ENCODE measurements at regions not wholly inside any gene's neighbourhood (a gene's known extent, or its start where the extent isn't known, plus 50 kb on each side); places are given as distances from the start of the nearest gene placed in this dataset.

DNA sequence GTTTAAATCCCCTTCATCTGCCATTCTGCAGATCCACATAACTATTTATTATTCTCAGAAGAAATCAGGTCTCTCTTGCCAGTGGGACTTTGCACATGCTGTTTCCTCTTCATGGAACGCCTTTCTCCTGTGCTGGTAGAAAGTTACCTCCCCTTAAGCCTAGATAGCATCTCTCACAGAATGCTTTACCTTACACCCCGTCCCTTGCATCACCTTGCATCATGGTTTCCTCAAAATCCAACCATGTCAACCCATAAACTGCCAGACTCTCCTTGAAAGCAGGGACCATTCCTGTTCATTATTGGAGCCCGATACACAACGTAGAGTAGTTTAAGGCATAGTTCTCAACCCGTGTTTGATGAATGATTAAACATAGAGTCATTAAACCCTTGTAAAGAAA, 396.2 kb upstream of the F9 start:
- ChIA-PET POLR2A (ENCODE audit: unreplicated experiment) (no interaction called here), CTCF (no interaction called here)
- Histone ChIP-seq H3K9me2 (ENCODE audit: insufficient read depth) (no peaks in the 10 kb centered on the region), H3K4me2 (no peak overlapping the region), H3K27me3 (ENCODE audit: insufficient read depth, low read depth) (no peaks in the 10 kb centered on the region), H3K9me3 (ENCODE audit: insufficient read depth, low read depth) (no peaks in the 10 kb centered on the region), H3K79me2 (ENCODE audit: low read depth) (no peaks in the 10 kb centered on the region), H3K4me1 (replicated peaks; ENCODE audit: insufficient read depth) (no peaks in the 10 kb centered on the region), H3K36me3 (ENCODE audit: low read depth) (no peaks in the 10 kb centered on the region), H3K4me3 (no peak overlapping the region), H3K27ac (no peak overlapping the region), H4K20me1 (ENCODE audit: insufficient read depth) (no peaks in the 10 kb centered on the region), H3F3A (ENCODE audit: insufficient read depth, low read depth) (no peaks in the 10 kb centered on the region), H2AFZ (no peak overlapping the region)
- BruUV-seq (replicated peaks), result no TSS peak
- DNase-seq, result no peak
- intact Hi-C loops (cut with micrococcal nuclease; ENCODE audit: unreplicated experiment), result no loop called here
- TF ChIP-seq, protein P1, sequence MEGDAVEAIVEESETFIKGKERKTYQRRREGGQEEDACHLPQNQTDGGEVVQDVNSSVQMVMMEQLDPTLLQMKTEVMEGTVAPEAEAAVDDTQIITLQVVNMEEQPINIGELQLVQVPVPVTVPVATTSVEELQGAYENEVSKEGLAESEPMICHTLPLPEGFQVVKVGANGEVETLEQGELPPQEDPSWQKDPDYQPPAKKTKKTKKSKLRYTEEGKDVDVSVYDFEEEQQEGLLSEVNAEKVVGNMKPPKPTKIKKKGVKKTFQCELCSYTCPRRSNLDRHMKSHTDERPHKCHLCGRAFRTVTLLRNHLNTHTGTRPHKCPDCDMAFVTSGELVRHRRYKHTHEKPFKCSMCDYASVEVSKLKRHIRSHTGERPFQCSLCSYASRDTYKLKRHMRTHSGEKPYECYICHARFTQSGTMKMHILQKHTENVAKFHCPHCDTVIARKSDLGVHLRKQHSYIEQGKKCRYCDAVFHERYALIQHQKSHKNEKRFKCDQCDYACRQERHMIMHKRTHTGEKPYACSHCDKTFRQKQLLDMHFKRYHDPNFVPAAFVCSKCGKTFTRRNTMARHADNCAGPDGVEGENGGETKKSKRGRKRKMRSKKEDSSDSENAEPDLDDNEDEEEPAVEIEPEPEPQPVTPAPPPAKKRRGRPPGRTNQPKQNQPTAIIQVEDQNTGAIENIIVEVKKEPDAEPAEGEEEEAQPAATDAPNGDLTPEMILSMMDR (conservative IDR thresholded peaks at IDR 0.05), result no peak
- no peak for TF ChIP-seq EZH2 (IDR thresholded peaks at IDR 0.05; ENCODE audit: low read depth)

DNA sequence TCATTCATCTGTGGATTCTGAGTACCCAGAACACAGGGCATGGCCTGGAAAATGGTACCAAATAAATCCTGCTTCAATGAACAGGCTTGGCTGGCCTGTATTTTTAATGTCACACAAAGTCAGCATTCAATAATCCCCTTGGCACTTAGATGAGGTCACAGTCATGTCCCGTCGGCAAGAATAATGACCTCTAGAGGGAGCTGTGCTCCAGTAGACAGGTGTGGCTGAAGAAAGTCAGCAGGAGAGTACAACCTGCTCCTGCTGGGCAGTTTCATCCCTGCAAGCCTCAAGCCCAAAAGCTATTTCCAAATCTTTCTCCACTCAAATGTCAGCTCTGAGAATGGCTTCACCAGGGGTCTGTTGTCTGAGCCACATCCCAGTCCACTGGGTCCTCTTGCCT, 404.0 kb upstream of the F9 start:
- Histone ChIP-seq H3K4me2 (no peak overlapping the region), H3K4me1 (replicated peaks; ENCODE audit: insufficient read depth) (no peaks in the 10 kb centered on the region; the same call in 1 of the 2 replicates), H3F3A (ENCODE audit: insufficient read depth, low read depth) (no peaks in the 10 kb centered on the region), H3K9me3 (ENCODE audit: insufficient read depth, low read depth) (no peaks in the 10 kb centered on the region), H3K27me3 (ENCODE audit: insufficient read depth, low read depth) (no peaks in the 10 kb centered on the region), H3K4me3 (no peak overlapping the region), H3K36me3 (ENCODE audit: low read depth) (no peaks in the 10 kb centered on the region), H3K27ac (no peak overlapping the region), H2AFZ (no peak overlapping the region), H3K9me2 (ENCODE audit: insufficient read depth) (no peaks in the 10 kb centered on the region), H3K79me2 (ENCODE audit: low read depth) (no peaks in the 10 kb centered on the region), H4K20me1 (ENCODE audit: insufficient read depth) (no peaks in the 10 kb centered on the region)
- no TSS peak for BruUV-seq (replicated peaks)
- intact Hi-C loops (cut with micrococcal nuclease; ENCODE audit: unreplicated experiment), result no loop called here
- no peak for TF ChIP-seq EZH2 (IDR thresholded peaks at IDR 0.05; ENCODE audit: low read depth)
- TF ChIP-seq, protein P1 (conservative IDR thresholded peaks at IDR 0.05), result peak; percentile 62
- POLR2A ChIA-PET (ENCODE audit: unreplicated experiment), result no interaction called here
- peak in 1 of 2 experiments; percentile 15 for DNase-seq
- CTCF ChIA-PET, result no interaction called here

DNA sequence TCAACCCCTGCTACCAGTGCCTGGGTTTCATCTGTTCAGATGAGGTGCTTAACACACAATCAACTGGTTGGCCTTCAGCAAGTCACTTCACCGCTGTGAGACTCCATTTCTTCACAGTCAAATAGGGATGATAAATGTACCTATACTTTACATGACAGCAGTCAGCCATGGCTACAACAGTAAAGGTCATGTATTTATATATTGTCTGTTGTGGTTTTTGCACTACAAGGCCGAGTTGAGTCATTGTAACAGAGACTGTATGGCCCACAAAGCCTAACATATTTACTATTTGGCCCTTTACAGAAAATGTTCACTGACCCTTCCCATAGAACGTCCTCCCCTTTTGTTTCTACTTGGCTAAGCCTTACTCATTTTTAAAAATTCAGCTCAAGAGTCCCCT, 404.6 kb upstream of the F9 start:
- Histone ChIP-seq H3K36me3 (ENCODE audit: low read depth) (no peaks in the 10 kb centered on the region), H3K9me3 (ENCODE audit: insufficient read depth, low read depth) (no peaks in the 10 kb centered on the region), H4K20me1 (ENCODE audit: insufficient read depth) (no peaks in the 10 kb centered on the region), H3K9me2 (ENCODE audit: insufficient read depth) (no peaks in the 10 kb centered on the region), H3K27me3 (ENCODE audit: insufficient read depth, low read depth) (no peaks in the 10 kb centered on the region), H3F3A (ENCODE audit: insufficient read depth, low read depth) (0 out of 2 replicates have a peak, but pooled peaks cover 3% of the 10 kb centered on the region), H3K4me3 (no peak overlapping the region), H3K79me2 (ENCODE audit: low read depth) (no peaks in the 10 kb centered on the region), H2AFZ (no peak overlapping the region), H3K4me1 (replicated peaks; ENCODE audit: insufficient read depth) (no peaks in the 10 kb centered on the region; the same call in 1 of the 2 replicates), H3K4me2 (no peak overlapping the region), H3K27ac (no peak overlapping the region)
- CTCF ChIA-PET, result no interaction called here
- no peak for TF ChIP-seq EZH2 (IDR thresholded peaks at IDR 0.05; ENCODE audit: low read depth)
- TF ChIP-seq, protein P1 (conservative IDR thresholded peaks at IDR 0.05), result no peak
- POLR2A ChIA-PET (ENCODE audit: unreplicated experiment), result no interaction called here
- no peak for DNase-seq
- BruUV-seq (replicated peaks), result no TSS peak
- intact Hi-C loops (cut with micrococcal nuclease; ENCODE audit: unreplicated experiment), result no loop called here
